ENCODE measurements at regions not wholly inside any gene's neighbourhood (a gene's known extent, or its start where the extent isn't known, plus 50 kb on each side); places are given as distances from the start of the nearest gene placed in this dataset.

DNA sequence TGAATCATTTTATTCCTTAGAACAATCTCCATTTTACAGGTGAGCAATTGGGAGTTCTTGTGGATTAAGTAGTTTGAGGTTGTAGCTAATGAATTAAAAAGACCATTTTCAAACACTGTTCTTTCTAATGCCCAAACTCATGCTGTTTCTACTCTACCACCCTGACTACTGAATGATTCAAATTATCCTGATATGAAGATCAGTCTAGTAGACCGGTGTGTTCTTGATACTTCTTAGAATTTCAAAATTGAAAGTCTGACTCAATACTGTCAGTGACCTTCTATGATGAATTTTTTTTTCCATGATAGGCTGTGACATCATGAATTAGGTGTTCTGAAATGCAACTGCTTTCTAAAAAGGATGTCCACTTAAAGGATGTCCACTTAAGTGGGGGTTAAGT, 515.5 kb downstream of the DMAC1 start:
- Histone ChIP-seq H3K4me3 (no peak overlapping the region), H3K9me3 (no peaks in the 10 kb centered on the region), H3K36me3 (no peaks in the 10 kb centered on the region), H3K27ac (no peak overlapping the region), H3K4me1 (no peaks in the 10 kb centered on the region), H3K27me3 (no peaks in the 10 kb centered on the region)
- DNase-seq (no peak), ATAC-seq (no peak)
- intact Hi-C loops (cut with DNase I): no loop called here
- 64% methylated on average over 1 of the region's 1 CpG for WGBS (ENCODE audit: insufficient coverage, low coverage, low lambda C conversion rate, missing lambda C conversion rate)
- TF ChIP-seq, protein P1, sequence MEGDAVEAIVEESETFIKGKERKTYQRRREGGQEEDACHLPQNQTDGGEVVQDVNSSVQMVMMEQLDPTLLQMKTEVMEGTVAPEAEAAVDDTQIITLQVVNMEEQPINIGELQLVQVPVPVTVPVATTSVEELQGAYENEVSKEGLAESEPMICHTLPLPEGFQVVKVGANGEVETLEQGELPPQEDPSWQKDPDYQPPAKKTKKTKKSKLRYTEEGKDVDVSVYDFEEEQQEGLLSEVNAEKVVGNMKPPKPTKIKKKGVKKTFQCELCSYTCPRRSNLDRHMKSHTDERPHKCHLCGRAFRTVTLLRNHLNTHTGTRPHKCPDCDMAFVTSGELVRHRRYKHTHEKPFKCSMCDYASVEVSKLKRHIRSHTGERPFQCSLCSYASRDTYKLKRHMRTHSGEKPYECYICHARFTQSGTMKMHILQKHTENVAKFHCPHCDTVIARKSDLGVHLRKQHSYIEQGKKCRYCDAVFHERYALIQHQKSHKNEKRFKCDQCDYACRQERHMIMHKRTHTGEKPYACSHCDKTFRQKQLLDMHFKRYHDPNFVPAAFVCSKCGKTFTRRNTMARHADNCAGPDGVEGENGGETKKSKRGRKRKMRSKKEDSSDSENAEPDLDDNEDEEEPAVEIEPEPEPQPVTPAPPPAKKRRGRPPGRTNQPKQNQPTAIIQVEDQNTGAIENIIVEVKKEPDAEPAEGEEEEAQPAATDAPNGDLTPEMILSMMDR (IDR thresholded peaks at IDR 0.05): no peak
- TF ChIP-seq POLR2A (IDR thresholded peaks at IDR 0.05): no peak

DNA sequence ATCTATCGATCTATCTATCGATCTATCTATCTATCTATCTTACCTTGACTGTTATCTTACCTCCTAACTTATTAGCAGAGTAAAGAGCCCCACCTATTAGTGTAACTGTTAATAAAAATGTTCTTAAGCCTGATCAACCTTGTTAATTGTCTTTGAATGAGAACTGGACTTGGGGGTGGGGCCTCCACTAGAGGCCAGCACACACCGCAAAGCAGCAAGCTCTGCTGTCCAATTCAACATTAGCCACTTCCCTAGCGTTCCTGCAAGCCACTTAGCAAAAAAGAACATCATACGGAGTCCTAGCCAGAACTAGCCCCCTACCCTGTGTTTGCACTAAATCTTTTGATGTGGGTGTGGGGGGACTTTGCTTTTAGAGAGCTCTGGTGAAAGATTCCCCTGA, 515.8 kb downstream of the KDM4C start:
- no peaks in the 10 kb centered on the region for H3K4me1 ChIP-seq
- H3K4me3 ChIP-seq: no peak overlapping the region
- no peaks in the 10 kb centered on the region for H3K27me3 ChIP-seq
- DNase-seq (peak in 1 of 3 donors; percentile 28), ATAC-seq (peak; percentile 59 to 69 (median 64))
- H3K36me3 ChIP-seq: no peaks in the 10 kb centered on the region
- intact Hi-C loops (cut with DNase I): no loop called here
- H3K9me3 ChIP-seq: no peaks in the 10 kb centered on the region
- H3K27ac ChIP-seq: no peak overlapping the region
- WGBS (ENCODE audit: insufficient coverage, low coverage, low lambda C conversion rate, missing lambda C conversion rate): 48% methylated on average over 5 of the region's 5 CpGs
- no peak for TF ChIP-seq POLR2A (IDR thresholded peaks at IDR 0.05)
- TF ChIP-seq, protein P1 (IDR thresholded peaks at IDR 0.05): peak in 3 of 4 donors; percentile 40 to 52 (median 45)

DNA sequence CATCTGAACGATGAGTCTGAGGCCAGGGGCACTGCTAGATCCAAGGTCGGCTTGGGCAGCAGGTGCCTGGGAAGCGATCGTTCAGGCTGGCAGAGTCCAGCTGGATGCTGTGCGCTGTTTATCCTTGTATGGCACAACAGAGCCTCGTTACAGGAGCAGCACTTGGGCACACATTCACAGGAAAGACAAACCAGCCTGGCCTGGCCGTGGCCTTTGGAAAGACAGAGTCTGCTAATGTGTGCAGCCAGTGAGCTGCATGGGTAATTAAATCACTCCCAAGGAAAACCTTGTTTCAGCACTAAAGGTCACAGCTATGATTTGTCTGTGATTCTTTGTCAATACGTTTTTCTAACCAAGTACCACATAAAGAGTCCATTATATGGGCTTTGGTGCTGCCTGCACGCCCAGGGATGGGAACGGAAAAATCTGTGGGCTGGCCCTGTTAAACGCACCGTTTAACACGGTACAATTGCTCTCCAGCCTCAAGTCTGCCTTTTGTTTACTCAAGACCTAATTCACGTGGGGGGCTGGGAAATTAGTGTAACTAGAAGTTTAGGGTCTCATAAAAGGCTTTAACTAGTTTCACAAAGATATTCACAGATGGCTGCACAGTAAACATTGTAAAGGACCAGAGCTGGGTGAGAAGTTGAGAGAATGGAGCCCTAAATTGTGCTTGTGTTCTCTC, 509.3 kb downstream of the KDM4C start:
- no peaks in the 10 kb centered on the region for H3K4me1 ChIP-seq
- no peaks in the 10 kb centered on the region for H3K9me3 ChIP-seq
- intact Hi-C loops (cut with DNase I): no loop called here
- H3K27me3 ChIP-seq: no peaks in the 10 kb centered on the region
- no peak for TF ChIP-seq POLR2A (IDR thresholded peaks at IDR 0.05)
- TF ChIP-seq, protein P1 (IDR thresholded peaks at IDR 0.05): no peak
- WGBS (ENCODE audit: insufficient coverage, low coverage, low lambda C conversion rate, missing lambda C conversion rate): 34% methylated on average over 6 of the region's 14 CpGs
- no peak for DNase-seq
- no peak overlapping the region for H3K4me3 ChIP-seq
- no peak for ATAC-seq
- H3K27ac ChIP-seq: no peak overlapping the region
- no peaks in the 10 kb centered on the region for H3K36me3 ChIP-seq

DNA sequence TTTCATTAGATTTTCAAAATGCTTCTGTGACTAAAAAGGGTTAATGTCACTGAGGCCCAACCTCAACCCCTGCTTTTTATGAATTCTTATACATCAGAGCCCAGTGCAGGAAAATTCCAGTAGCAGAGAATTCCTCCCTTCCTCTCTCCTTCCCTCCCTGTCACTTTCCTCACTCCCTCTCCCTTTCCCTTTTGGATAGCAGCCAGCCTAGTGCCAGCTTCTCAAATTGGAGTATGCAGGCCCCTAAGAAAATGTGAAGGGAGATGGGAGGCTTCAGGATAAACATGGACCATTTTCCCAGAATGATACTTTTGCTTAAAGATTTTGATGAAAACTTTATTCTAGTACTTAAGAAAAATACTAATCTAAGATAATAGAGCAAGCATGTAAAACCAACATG, 507.4 kb downstream of the KDM4C start:
- no peak for DNase-seq
- intact Hi-C loops (cut with DNase I): no loop called here
- Histone ChIP-seq H3K27me3 (no peaks in the 10 kb centered on the region), H3K9me3 (no peaks in the 10 kb centered on the region), H3K4me1 (no peaks in the 10 kb centered on the region), H3K27ac (no peak overlapping the region), H3K36me3 (no peaks in the 10 kb centered on the region), H3K4me3 (no peak overlapping the region)
- ATAC-seq: no peak
- TF ChIP-seq, protein P1 (IDR thresholded peaks at IDR 0.05): no peak
- TF ChIP-seq POLR2A (IDR thresholded peaks at IDR 0.05): no peak

Data from right lobe of liver (tissue), 6 donors.